ENCODE measurements at regions not wholly inside any gene's neighbourhood (a gene's known extent, or its start where the extent isn't known, plus 50 kb on each side); places are given as distances from the start of the nearest gene placed in this dataset.

- no peak for TF ChIP-seq CTCF (conservative IDR thresholded peaks at IDR 0.05; ENCODE audit: low read length)
- TF ChIP-seq EZH2phosphoT487 (IDR thresholded peaks at IDR 0.05; ENCODE audit: borderline replicate concordance, low read depth, low read length) = no peak
Measured at GRCh38 chr3:10692039-10692622, 123.9 kb upstream of the SLC6A11 start.

Measured in OCI-LY7 (cell line).